Activated CD8-positive, alpha-beta T cell treated with anti-CD3 and anti-CD28 coated beads for 36 hours (primary cell): ENCODE measurements at regions not wholly inside any gene's neighbourhood (a gene's known extent, or its start where the extent isn't known, plus 50 kb on each side); places are given as distances from the start of the nearest gene placed in this dataset.

ENCODE experiments used
- ATAC-seq: fragments of 200-7000 bp; cut with Tn5 transposase; one replicate; pipeline ENCODE4 v1.10.0; 2021; ENCODE audit warnings: mild to moderate bottlenecking, moderate library complexity
- CTCF ChIA-PET: fragments of 350-600 bp; sonication (Branson Sonifier 250); formaldehyde crosslinking; loops from one replicate; lab custom pipeline; 2021; ENCODE audit warnings: antibody characterized with exemption; lab: Charles Lee
- POLR2A ChIA-PET: fragments of 350-600 bp; sonication (Branson Sonifier 250); formaldehyde crosslinking; loops from one replicate; lab custom pipeline; 2021; ENCODE audit warnings: antibody characterized with exemption; lab: Charles Lee
- DNase-seq: peaks from one replicate; pipeline ENCODE4 v3.0.0-alpha.2; 2020
- H3K27ac Mint-ChIP-seq: one replicate; pipeline ENCODE4 v1.8.0; 2021; ENCODE audit warnings: mild to moderate bottlenecking, mixed read lengths
- H3K27me3 Mint-ChIP-seq: one replicate; pipeline ENCODE4 v1.8.0; 2021; ENCODE audit warnings: mixed read lengths
- H3K36me3 Mint-ChIP-seq: one replicate; pipeline ENCODE4 v1.8.0; 2021; ENCODE audit warnings: low read depth, mixed read lengths
- H3K4me1 Mint-ChIP-seq: one replicate; pipeline ENCODE4 v1.8.0; 2021; ENCODE audit warnings: low read depth, mixed read lengths
- H3K4me3 Mint-ChIP-seq: one replicate; pipeline ENCODE4 v1.8.0; 2021; ENCODE audit warnings: mild to moderate bottlenecking, moderate library complexity, mixed read lengths
- H3K9me3 Mint-ChIP-seq: one replicate; pipeline ENCODE4 v1.8.0; 2021; ENCODE audit warnings: mixed read lengths
- intact Hi-C: fragments of 100-400 bp; cut with micrococcal nuclease; formaldehyde crosslinking; loops from one replicate; pipeline ENCODE4 v1.10.0; 2022
- TF ChIP-seq, protein P1 (sequence below): fragments of 200-600 bp; IDR thresholded peaks from one replicate; pipeline ENCODE4 v1.8.0; 2022; ENCODE audit warnings: antibody characterized with exemption, mild to moderate bottlenecking

DNA sequence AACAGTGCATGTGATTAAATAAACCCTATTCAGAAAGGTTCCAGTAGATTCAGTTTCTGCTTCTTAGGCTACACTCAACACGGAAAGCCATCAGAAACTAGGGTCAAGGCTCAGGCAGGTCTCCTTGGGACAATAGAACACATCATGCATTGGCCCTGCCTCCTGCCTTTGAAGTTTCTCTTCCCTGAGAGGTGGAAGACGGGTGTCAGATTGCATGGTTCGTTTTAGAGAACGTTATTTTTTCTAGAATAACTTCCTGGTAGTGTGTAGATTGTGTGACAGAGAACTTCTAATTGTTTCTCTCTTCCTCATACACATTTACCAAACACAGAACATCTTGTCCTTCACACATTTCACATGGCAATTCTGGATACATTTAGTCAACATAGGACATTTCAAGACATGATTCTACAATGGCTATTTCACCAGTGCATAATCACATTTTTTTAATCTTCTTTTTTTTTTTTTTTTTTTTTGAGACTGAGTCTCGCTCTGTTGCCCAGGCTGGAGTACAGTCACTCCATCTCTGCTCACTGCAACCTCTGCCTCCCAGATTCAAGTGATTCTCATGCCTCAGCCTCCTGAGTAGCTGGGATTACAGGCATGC is 106.6 kb upstream of the AMN1 start:
- peak overlapping the region; percentile 65 for H3K27ac Mint-ChIP-seq
- H3K27me3 Mint-ChIP-seq, result no peaks in the 10 kb centered on the region
- DNase-seq (no peak), ATAC-seq (no peak)
- peaks cover 41% of the 10 kb centered on the region for H3K4me1 Mint-ChIP-seq
- TF ChIP-seq, protein P1, sequence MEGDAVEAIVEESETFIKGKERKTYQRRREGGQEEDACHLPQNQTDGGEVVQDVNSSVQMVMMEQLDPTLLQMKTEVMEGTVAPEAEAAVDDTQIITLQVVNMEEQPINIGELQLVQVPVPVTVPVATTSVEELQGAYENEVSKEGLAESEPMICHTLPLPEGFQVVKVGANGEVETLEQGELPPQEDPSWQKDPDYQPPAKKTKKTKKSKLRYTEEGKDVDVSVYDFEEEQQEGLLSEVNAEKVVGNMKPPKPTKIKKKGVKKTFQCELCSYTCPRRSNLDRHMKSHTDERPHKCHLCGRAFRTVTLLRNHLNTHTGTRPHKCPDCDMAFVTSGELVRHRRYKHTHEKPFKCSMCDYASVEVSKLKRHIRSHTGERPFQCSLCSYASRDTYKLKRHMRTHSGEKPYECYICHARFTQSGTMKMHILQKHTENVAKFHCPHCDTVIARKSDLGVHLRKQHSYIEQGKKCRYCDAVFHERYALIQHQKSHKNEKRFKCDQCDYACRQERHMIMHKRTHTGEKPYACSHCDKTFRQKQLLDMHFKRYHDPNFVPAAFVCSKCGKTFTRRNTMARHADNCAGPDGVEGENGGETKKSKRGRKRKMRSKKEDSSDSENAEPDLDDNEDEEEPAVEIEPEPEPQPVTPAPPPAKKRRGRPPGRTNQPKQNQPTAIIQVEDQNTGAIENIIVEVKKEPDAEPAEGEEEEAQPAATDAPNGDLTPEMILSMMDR, result no peak
- H3K9me3 Mint-ChIP-seq, result peaks cover 41% of the 10 kb centered on the region
- peaks cover 30% of the 10 kb centered on the region for H3K36me3 Mint-ChIP-seq
- H3K4me3 Mint-ChIP-seq, result no peak overlapping the region
- intact Hi-C loops, result no loop called here
- POLR2A ChIA-PET, result interaction anchor here (1.0 kb wide), 1 partner anchor 61 kb away, joined by 3 read pairs; no protein-coding TSS in a partner anchor
- CTCF ChIA-PET, result no interaction called here

DNA sequence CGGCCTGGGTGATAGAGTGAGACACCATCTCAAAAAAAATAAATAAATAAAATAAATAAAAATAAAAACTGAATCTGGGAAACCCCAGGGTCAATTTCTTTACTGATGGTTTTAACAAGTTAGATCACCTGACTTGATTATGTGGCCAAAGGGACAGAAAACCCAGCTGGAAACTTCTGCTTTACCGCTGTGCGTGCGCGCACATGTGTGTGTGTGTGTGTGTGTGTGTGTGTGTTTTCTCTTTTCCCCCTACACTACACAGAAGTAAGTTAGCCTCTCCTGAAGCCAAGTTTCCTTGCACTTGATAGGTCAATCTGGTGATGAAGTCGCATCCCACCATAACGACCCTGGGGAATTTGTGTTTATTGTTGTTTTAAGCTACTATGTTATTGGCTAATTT is 105.3 kb upstream of the AMN1 start:
- ATAC-seq (no peak), DNase-seq (no peak)
- no peaks in the 10 kb centered on the region for H3K27me3 Mint-ChIP-seq
- H3K4me1 Mint-ChIP-seq, result peaks cover 44% of the 10 kb centered on the region
- no peak overlapping the region for H3K27ac Mint-ChIP-seq
- TF ChIP-seq, protein P1, result no peak
- CTCF ChIA-PET, result interaction anchor here (0.7 kb wide), 1 partner anchor 159 kb away, joined by 3 read pairs; no protein-coding TSS in a partner anchor
- POLR2A ChIA-PET, result interaction anchor here (0.9 to 1.0 kb wide), 2 partner anchors 62 to 127 kb away, joined by 3 read pairs; no protein-coding TSS in a partner anchor
- H3K36me3 Mint-ChIP-seq, result peaks cover 30% of the 10 kb centered on the region
- intact Hi-C loops, result no loop called here
- H3K4me3 Mint-ChIP-seq, result no peak overlapping the region
- peaks cover 47% of the 10 kb centered on the region for H3K9me3 Mint-ChIP-seq

- TF ChIP-seq, protein P1, result no peak
- intact Hi-C loops, result no loop called here
- Mint-ChIP-seq H3K4me3 (no peak overlapping the region), H3K27me3 (no peaks in the 10 kb centered on the region), H3K9me3 (peaks cover 45% of the 10 kb centered on the region), H3K27ac (peak overlapping the region; percentile 81), H3K4me1 (peaks cover 49% of the 10 kb centered on the region), H3K36me3 (peaks cover 30% of the 10 kb centered on the region)
- peak; percentile 69 for DNase-seq
- ATAC-seq, result peak; percentile 88
- ChIA-PET CTCF (interaction anchor here (0.7 to 1.3 kb wide), 2 partner anchors 20 to 71 kb away, joined by 4 to 5 read pairs; no protein-coding TSS in a partner anchor), POLR2A (interaction anchor here (0.8 kb wide), 1 partner anchor 63 kb away, joined by 3 read pairs; no protein-coding TSS in a partner anchor)
These were observed 104.2 kb upstream of the AMN1 start for GRCh38 chr12:31832740-31833729.

DNA sequence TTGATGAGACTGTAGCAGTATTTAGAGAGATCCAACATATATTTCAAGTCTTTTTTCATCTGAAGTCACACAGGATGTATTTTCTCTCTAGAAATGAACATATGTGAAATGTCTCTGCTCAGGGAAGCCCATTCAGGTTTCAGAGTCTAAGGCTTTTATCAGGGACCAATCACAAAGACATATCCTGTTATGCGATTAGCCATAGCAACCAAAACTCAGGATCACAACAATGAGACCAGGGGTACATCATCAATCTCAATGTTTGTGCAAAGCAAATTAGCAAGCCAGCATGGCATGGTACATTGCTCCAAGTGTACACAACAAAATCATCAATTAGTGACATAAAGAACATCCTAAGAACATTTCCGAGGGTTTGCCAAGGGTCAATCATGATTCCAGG is 99.2 kb upstream of the AMN1 start:
- Mint-ChIP-seq H3K27me3 (no peaks in the 10 kb centered on the region), H3K9me3 (peaks cover 44% of the 10 kb centered on the region), H3K27ac (no peak overlapping the region), H3K4me3 (no peak overlapping the region), H3K4me1 (peaks cover 34% of the 10 kb centered on the region), H3K36me3 (peaks cover 26% of the 10 kb centered on the region)
- intact Hi-C loops, result no loop called here
- TF ChIP-seq, protein P1, result no peak
- POLR2A ChIA-PET, result no interaction called here
- DNase-seq (no peak), ATAC-seq (peak; percentile 11)
- CTCF ChIA-PET, result interaction anchor here (1.3 kb wide), 1 partner anchor 10 kb away, joined by 3 read pairs; no protein-coding TSS in a partner anchor
